HEK293T (cell line): ENCODE measurements at regions not wholly inside any gene's neighbourhood (a gene's known extent, or its start where the extent isn't known, plus 50 kb on each side); places are given as distances from the start of the nearest gene placed in this dataset.

ENCODE experiments used
- NFRKB ChIP-seq: fragments of 450-650 bp; IDR thresholded peaks from 2 replicates; pipeline ENCODE4 v1.6.1; 2016; ENCODE audit warnings: mild to moderate bottlenecking, moderate library complexity
- SP1 ChIP-seq: fragments of 450-650 bp; IDR thresholded peaks from 2 replicates; pipeline ENCODE4 v1.6.1; 2017

GRCh38 chr6:100050550-100050949 is 56.5 kb upstream of the MCHR2 start:
- TF ChIP-seq NFRKB (no peak), SP1 (no peak)
